ENCODE measurements at regions not wholly inside any gene's neighbourhood (a gene's known extent, or its start where the extent isn't known, plus 50 kb on each side); places are given as distances from the start of the nearest gene placed in this dataset.

DNA sequence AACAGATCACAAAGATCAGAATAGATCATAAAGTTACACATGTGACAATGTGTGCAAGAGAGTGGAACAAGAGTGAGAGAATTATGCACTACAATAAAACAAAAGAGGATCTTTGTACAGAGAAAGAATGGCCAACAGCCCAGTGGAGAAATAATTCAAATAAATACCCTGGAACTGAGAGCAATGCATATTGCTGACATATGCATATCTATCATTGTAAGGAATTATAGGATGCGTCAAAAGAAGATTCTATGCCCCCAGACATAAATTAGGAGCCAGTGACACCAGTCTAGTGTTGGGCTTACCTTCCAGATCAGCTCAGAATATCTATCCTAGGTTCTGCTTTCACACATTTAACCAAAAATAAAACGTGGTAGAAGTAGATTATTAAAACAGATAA lies 320.1 kb upstream of the VCX start:
- Histone ChIP-seq H3K27ac (replicated peaks) (no peak overlapping the region), H3K4me3 (replicated peaks; ENCODE audit: insufficient read depth, low read length) (no peak overlapping the region), H3K27me3 (ENCODE audit: insufficient read depth, poor library complexity, severe bottlenecking) (no peaks in the 10 kb centered on the region)
- DNase-seq (ENCODE audit: low read depth in 1 of 2, low spot score in 1 of 2), result no peak
- TF ChIP-seq CTCF (IDR thresholded peaks at IDR 0.05; ENCODE audit: insufficient read depth, low read length) (no peak), SPI1 (IDR thresholded peaks at IDR 0.05; ENCODE audit: borderline replicate concordance, low read depth) (no peak), POLR2AphosphoS5 (IDR thresholded peaks at IDR 0.05; ENCODE audit: low read depth) (no peak)

DNA sequence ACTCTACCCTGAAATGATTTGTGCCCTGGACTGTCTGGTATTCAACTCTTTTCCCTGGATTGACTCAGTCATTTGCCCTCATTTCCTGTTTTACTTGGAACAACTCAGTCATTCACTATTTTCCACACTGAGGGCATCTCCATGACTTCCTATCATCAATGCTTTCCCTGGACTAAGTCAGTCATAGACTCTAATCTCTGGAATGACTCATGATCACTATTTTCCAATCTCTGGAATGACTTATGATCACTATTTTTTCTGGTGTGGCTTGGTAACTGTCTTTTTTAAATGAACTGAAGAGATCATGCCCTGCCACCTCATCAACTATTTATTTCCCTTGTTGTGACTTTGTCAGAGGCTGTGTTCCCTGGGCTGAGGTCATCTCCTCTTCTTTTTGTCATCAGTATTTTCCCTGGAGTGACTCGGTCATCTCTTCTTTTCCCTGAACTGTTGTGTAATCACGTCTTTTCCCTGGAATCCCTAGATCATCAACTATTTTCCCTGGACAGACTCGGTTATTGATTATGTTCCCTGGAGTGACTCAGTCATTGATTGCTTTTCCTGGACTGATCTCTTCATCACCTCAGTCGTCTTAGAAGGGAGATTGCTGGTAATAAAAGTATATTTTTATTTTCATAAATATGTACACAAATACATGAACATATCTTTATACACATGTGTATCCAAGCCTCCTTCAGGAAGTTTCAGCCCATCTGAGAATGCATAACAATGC lies 327.1 kb upstream of the VCX start:
- Histone ChIP-seq H3K4me3 (replicated peaks; ENCODE audit: insufficient read depth, low read length) (no peak overlapping the region), H3K27me3 (ENCODE audit: insufficient read depth, poor library complexity, severe bottlenecking) (no peaks in the 10 kb centered on the region), H3K27ac (replicated peaks) (no peak overlapping the region)
- TF ChIP-seq SPI1 (IDR thresholded peaks at IDR 0.05; ENCODE audit: borderline replicate concordance, low read depth), result no peak
- TF ChIP-seq CTCF (IDR thresholded peaks at IDR 0.05; ENCODE audit: insufficient read depth, low read length), result no peak
- TF ChIP-seq POLR2AphosphoS5 (IDR thresholded peaks at IDR 0.05; ENCODE audit: low read depth), result no peak
- TF ChIP-seq REST (IDR thresholded peaks at IDR 0.05; ENCODE audit: insufficient replicate concordance, low read depth), result no peak
- TF ChIP-seq GABPA (IDR thresholded peaks at IDR 0.05; ENCODE audit: low read depth), result no peak
- DNase-seq (ENCODE audit: low read depth in 1 of 2, low spot score in 1 of 2), result no peak

GRCh38 chrX:7514871-7515599 lies 327.9 kb upstream of the VCX start:
- DNase-seq (ENCODE audit: low read depth in 1 of 2, low spot score in 1 of 2), result no peak
- TF ChIP-seq CTCF (IDR thresholded peaks at IDR 0.05; ENCODE audit: insufficient read depth, low read length) (no peak), REST (IDR thresholded peaks at IDR 0.05; ENCODE audit: insufficient replicate concordance, low read depth) (no peak)
- H3K27me3 ChIP-seq (ENCODE audit: insufficient read depth, poor library complexity, severe bottlenecking), result no peaks in the 10 kb centered on the region
- H3K4me3 ChIP-seq (replicated peaks; ENCODE audit: insufficient read depth, low read length), result no peak overlapping the region
- H3K27ac ChIP-seq (replicated peaks), result no peak overlapping the region
